Mesodermal cell (in vitro differentiated cells): ENCODE measurements at regions not wholly inside any gene's neighbourhood (a gene's known extent, or its start where the extent isn't known, plus 50 kb on each side); places are given as distances from the start of the nearest gene placed in this dataset.

Experiments
- H3K27ac ChIP-seq: 2 replicates; pipeline ENCODE4 v1.7.0; 2013; ENCODE audit warnings: mild to moderate bottlenecking, low read depth, low read length, moderate library complexity; ENCODE audit not compliant: severe bottlenecking
- H3K36me3 ChIP-seq: 2 replicates; pipeline ENCODE4 v1.7.1; 2013; ENCODE audit warnings: mild to moderate bottlenecking, low read length, moderate library complexity; ENCODE audit not compliant: control insufficient read depth, insufficient read depth
- H3K4me1 ChIP-seq: one replicate; pipeline ENCODE4 v1.7.1; 2013; ENCODE audit warnings: mild to moderate bottlenecking, low read length; ENCODE audit not compliant: insufficient read depth, control insufficient read depth, poor library complexity, severe bottlenecking
- H3K4me3 ChIP-seq: 2 replicates; pipeline ENCODE4 v1.7.0; 2013; ENCODE audit warnings: low read length, control low read depth, mild to moderate bottlenecking; ENCODE audit not compliant: insufficient read depth, poor library complexity, severe bottlenecking; ENCODE audit errors: extremely low read depth
- H3K9me3 ChIP-seq: 2 replicates; pipeline ENCODE4 v1.7.1; 2013; ENCODE audit warnings: mild to moderate bottlenecking, low read length, moderate library complexity; ENCODE audit not compliant: control insufficient read depth
- WGBS, 2 experiments: methylation state at CpG; one replicate each; pipeline ENCODE4 v1.1.5; 2013; ENCODE audit warnings: missing lambda C conversion rate in 2 of 2; ENCODE audit not compliant: insufficient coverage in 2 of 2; 5-methylcytosine and 5-hydroxymethylcytosine counted together

- WGBS, 2 experiments, result 78% methylated on average over 1 of the region's 3 CpGs; no CpG with 5 or more reads in 1 of the 2 experiments
These were observed 85.9 kb upstream of the PCSK2 start for GRCh38 chr20:17140894-17141293.

GRCh38 chr20:17141568-17141967 lies 85.3 kb upstream of the PCSK2 start:
- H3K4me3 ChIP-seq, result no peak overlapping the region
- no peaks in the 10 kb centered on the region for H3K36me3 ChIP-seq
- no peak overlapping the region for H3K27ac ChIP-seq
- no peaks in the 10 kb centered on the region for H3K9me3 ChIP-seq
- no peaks in the 10 kb centered on the region for H3K4me1 ChIP-seq
- 90 to 98% methylated on average over 4 of the region's 4 CpGs for WGBS, 2 experiments

More at GRCh38 chr20:17140894-17141293, 85.9 kb upstream of the PCSK2 start:
- H3K36me3 ChIP-seq, result no peaks in the 10 kb centered on the region
- no peaks in the 10 kb centered on the region for H3K9me3 ChIP-seq
- H3K4me1 ChIP-seq, result no peaks in the 10 kb centered on the region
- no peak overlapping the region for H3K27ac ChIP-seq
- H3K4me3 ChIP-seq, result no peak overlapping the region

GRCh38 chr20:17142666-17143065 lies 84.2 kb upstream of the PCSK2 start:
- WGBS, 2 experiments, result 63 to 100% methylated on average over 1 of the region's 3 CpGs

DNA sequence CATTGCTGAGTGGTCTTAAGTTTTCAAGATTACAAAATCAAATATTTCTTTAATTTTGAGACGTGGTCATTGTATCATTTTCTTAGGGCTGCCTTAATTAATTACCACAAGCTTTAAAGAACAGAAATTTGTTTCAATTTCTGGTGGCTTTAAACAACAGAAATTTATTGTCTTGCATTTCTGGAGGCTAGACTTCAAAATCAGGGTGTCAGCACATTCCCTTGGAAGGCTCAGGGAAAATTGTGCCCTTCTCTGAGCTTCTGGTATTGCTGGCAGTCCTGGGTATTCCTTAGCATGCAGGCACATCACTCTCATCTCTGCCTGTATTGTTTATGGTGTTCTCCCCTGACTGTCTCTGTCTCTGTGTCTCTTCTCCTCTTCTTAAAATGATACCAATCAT lies 76.0 kb upstream of the PCSK2 start:
- Histone ChIP-seq H3K4me1 (no peaks in the 10 kb centered on the region), H3K27ac (no peak overlapping the region), H3K9me3 (no peaks in the 10 kb centered on the region), H3K36me3 (no peaks in the 10 kb centered on the region), H3K4me3 (no peak overlapping the region)
- no CpG with 5 or more reads among the region's 1 CpG for WGBS, 2 experiments

More at GRCh38 chr20:17142666-17143065, 84.2 kb upstream of the PCSK2 start:
- no peaks in the 10 kb centered on the region for H3K9me3 ChIP-seq
- H3K27ac ChIP-seq, result no peak overlapping the region
- H3K4me1 ChIP-seq, result no peaks in the 10 kb centered on the region
- no peak overlapping the region for H3K4me3 ChIP-seq
- H3K36me3 ChIP-seq, result no peaks in the 10 kb centered on the region

DNA sequence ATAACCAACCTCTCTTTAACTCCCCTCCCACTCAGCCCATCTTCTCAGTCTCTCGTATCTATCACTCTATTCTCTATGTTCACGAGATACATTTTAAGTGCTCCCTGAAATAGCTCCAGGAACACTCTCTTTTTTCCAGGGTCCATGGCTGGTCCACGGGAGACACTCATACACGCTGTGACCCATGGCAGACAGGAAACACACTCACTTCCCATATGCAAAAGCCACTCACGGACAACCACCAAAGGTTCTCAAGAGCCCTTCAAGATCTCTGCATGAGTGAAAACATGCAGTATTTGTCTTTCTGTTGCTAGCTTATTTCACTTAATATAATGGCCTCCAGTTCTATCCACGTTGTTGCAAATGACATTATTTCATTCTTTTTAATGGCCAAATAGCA lies 71.4 kb upstream of the PCSK2 start:
- Histone ChIP-seq H3K27ac (no peak overlapping the region), H3K36me3 (no peaks in the 10 kb centered on the region), H3K9me3 (no peaks in the 10 kb centered on the region), H3K4me3 (no peak overlapping the region), H3K4me1 (no peaks in the 10 kb centered on the region)
- 94% methylated on average over 3 to 5 of the region's 6 CpGs for WGBS, 2 experiments

- H3K4me3 ChIP-seq, result no peak overlapping the region
- H3K4me1 ChIP-seq, result no peaks in the 10 kb centered on the region
- H3K9me3 ChIP-seq, result no peaks in the 10 kb centered on the region
- no peak overlapping the region for H3K27ac ChIP-seq
- WGBS, 2 experiments, result 100% methylated on average over 1 of the region's 2 CpGs; no CpG with 5 or more reads in 1 of the 2 experiments
- H3K36me3 ChIP-seq, result no peaks in the 10 kb centered on the region
These were observed 68.1 kb upstream of the PCSK2 start for GRCh38 chr20:17158701-17159100.

- H3K27ac ChIP-seq, result no peak overlapping the region
- 79% methylated on average over 4 of the region's 6 CpGs; no CpG with 5 or more reads in 1 of the 2 experiments for WGBS, 2 experiments
- no peaks in the 10 kb centered on the region for H3K4me1 ChIP-seq
- H3K36me3 ChIP-seq, result no peaks in the 10 kb centered on the region
- H3K4me3 ChIP-seq, result no peak overlapping the region
- H3K9me3 ChIP-seq, result no peaks in the 10 kb centered on the region
These were observed 65.0 kb upstream of the PCSK2 start for GRCh38 chr20:17161673-17162481.

DNA sequence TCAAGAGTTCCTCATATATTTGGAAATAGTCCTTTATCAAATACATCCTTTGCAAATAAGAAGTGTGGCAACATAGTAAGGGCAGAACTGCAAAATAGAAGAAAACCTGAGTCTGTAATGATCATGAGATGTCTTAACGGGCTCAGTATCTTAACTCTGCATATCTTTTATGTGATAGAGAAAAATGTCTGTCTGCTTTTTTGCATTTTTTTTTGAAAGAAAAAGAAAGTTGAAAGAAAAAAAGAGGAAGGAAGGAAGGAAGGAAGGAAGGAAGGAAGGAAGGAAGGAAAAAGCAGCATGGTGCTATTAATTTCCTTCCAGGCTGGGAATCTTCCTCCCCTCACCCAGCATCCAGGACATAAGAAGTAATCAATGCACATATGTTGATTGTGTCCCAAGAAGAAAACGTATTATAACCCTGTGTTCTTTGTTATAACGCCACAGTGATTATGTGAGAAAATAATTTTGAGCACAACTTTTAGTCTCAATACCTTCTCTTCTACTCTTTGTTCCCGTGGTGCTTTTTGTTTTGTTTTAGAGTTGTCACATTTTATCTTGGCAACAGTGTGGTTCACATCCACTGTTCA lies 58.7 kb upstream of the PCSK2 start:
- Histone ChIP-seq H3K4me3 (no peak overlapping the region), H3K36me3 (no peaks in the 10 kb centered on the region), H3K4me1 (peaks cover 7% of the 10 kb centered on the region), H3K27ac (no peak overlapping the region), H3K9me3 (no peaks in the 10 kb centered on the region)
- 100% methylated on average over 1 of the region's 4 CpGs for WGBS, 2 experiments

- no peak overlapping the region for H3K27ac ChIP-seq
- peaks cover 12% of the 10 kb centered on the region for H3K4me1 ChIP-seq
- H3K36me3 ChIP-seq, result no peaks in the 10 kb centered on the region
- no peaks in the 10 kb centered on the region for H3K9me3 ChIP-seq
- H3K4me3 ChIP-seq, result no peak overlapping the region
- WGBS, 2 experiments, result 80 to 83% methylated on average over 4 to 5 of the region's 5 CpGs
These were observed 57.2 kb upstream of the PCSK2 start for GRCh38 chr20:17169585-17170136.

GRCh38 chr20:17171746-17172280 lies 55.0 kb upstream of the PCSK2 start:
- Histone ChIP-seq H3K4me3 (no peak overlapping the region), H3K27ac (no peak overlapping the region), H3K36me3 (no peaks in the 10 kb centered on the region), H3K9me3 (no peaks in the 10 kb centered on the region), H3K4me1 (peaks cover 12% of the 10 kb centered on the region)
- WGBS, 2 experiments, result 92 to 93% methylated on average over 2 of the region's 3 CpGs
